GM19351 (cell line): ENCODE measurements at regions not wholly inside any gene's neighbourhood (a gene's known extent, or its start where the extent isn't known, plus 50 kb on each side); places are given as distances from the start of the nearest gene placed in this dataset.

Source experiments
- ATAC-seq: cut with Tn5 transposase; IDR thresholded peaks from one replicate; pipeline ENCODE4 v1.9.1; 2021; ENCODE audit warnings: mild to moderate bottlenecking, moderate library complexity; ENCODE audit not compliant: unreplicated experiment

DNA sequence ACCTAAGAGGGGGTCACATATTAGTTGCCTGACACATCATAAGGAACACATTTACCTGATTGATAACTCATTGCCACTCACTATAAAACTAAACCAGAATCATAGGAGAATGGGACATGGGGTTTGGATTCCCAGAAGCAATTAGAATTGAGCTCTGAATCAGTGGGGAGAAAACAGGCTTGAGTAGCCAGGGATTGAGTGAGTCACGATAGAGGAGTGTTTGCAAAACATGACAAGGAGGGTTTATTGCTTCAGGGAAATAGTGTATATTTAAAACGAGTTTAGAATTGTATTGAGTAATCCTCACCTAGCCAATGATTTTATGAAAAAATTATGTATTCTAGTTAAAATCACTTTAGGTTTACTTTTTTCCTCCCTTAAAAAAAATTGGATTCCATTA is 101.1 kb upstream of the THRB start:
- ATAC-seq, result no peak

DNA sequence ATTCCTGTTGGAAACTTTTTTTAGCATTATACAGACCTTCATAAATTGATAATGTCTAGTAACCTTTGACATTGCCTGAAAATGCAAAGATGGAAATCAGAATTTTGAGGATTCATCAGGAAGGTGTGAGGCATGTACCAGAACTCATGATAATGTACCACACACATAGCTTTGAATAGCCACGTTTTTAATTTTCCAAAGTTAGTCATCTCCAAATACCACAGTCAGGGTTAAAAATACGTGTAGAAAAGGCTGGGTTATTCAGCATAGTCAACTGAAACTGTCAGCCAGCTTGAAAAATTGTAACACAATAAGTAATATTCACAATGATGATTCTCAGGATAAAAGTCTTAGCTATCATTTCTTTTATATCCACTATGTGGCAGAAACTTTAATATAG is 102.0 kb upstream of the THRB start:
- no peak for ATAC-seq

DNA sequence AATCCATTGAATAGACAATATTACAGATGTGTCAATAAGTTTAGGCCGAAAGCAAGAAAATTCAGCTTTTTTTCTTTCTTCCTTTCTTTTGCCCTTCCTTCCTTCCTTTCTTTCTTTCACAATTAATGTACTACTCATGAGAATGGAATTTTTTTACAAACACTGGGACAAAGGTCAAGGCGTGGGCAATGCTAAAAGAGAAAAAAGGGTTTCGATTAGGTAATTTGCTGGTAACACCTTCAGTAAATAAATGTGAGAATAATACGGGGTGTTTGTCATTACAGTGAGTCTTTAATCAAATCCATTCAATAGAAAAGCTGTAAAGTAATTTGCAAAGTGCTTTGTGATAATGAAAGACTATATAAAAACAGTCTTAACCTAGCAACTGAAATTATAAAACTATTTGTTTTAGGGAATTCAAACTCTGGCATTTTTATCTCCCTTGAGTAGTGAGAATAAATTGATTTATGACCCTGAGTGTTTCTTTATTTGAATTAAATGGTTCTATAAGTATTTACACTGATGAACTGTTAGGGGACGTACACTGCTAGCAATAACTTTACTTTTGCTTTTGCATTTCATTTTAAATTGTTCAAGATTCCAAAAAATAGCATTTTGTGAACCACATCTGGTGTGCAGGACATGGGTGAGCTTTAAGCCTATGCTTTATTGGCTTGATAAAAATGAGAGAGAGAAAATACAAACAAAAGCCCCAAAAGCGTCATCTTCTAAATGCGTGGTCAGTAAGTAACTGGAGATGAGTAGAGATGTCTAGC is 104.2 kb upstream of the THRB start:
- no peak for ATAC-seq

DNA sequence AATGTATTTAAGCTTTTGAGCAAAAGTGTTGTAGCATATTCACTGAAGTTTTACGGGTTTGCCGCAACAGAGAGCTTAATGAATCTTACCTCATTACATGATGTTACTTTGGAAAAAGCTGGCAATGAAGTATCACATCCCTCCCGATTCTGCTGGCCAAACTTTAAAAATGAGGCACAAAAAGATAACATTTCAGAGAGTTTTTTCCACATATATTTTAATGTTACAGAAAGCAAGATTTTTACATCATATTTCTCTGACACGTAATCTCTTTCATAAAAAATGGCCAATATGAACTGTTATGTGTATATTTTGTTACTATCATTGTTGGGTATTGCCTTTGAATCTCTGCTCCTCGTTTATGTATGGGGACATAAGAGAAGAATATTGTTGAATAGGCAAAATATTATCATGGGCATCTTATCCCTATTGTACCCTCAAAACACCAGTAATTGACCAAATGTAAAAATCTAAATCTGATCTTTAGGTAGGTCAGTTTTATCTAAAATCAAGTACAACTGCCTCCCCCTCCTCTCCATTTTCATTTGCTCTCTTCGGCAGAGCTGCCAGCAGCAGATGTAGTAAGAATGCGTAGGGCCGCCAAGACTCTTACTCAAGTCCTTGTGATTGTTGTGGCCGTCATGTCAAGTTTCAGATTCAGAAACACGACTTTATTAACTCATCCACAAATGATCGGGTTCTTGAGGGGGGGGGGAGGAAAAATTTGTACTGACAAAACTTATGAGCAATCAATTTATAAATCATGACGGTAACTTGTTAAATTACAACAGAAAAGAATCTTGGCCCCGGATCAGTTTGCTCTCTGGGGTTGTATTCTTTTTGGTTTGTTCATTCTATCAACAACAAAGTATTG is 106.7 kb upstream of the THRB start:
- ATAC-seq, result no peak

DNA sequence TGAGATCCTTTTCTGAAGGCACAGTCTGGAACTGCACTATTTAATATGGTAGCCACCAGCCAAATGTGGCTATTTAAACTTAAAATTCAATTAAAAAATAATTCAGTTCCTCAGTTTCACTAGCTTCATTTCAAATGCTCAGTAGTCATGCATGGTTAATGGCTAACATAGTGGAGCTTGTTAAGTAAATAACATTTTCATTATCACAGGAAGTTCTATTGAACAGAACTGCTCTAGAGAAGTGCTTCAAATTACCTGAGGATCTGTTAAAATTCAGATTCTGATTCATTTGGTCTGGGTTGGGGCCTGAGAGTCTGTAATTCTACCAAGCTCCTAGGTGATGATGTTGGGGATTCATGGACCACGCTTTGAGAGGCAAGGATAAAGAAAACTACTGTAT is 109.6 kb upstream of the THRB start:
- no peak for ATAC-seq

DNA sequence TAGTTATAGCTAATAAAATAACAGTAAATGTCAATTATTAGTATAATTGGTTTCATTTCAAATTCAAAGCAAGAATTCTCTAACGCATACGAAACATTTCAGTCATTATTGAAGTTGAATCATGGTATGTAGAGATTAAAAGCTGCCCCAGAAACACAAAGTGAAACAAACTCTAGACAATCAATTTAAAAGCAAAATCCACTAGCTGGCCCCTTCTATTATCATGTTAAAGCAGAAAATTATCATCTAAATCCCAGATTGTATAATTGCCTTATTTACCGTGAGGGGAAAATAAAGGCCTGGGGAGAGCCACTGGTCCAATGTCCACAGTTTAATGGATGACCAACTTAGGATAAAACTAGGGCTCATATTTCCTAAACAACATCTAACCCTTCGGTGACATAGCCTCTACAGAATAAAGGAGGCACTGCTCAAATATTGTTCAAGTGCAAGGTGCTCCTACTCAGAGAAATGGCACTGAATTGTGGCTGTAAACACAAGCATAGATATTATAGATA is 110.9 kb upstream of the THRB start:
- ATAC-seq, result no peak

DNA sequence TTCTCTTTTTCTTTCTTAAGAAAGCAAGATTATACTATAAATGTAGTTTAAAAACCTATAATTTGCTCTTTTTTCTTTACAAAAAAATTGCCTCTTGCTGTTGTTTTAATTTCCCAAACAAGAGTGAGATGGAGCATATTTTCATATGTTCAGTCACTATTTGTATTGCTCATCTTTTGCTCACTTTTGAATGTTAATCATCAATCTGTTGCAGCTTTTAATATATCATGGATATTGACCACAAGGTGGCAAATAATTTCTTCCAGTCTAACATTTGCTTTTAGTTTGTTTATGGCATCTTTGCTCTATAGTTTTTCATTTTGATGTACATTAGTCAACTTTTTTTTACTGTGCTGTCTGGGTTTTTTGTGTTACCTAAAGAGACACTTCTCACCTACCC is 112.6 kb upstream of the THRB start:
- ATAC-seq, result no peak

DNA sequence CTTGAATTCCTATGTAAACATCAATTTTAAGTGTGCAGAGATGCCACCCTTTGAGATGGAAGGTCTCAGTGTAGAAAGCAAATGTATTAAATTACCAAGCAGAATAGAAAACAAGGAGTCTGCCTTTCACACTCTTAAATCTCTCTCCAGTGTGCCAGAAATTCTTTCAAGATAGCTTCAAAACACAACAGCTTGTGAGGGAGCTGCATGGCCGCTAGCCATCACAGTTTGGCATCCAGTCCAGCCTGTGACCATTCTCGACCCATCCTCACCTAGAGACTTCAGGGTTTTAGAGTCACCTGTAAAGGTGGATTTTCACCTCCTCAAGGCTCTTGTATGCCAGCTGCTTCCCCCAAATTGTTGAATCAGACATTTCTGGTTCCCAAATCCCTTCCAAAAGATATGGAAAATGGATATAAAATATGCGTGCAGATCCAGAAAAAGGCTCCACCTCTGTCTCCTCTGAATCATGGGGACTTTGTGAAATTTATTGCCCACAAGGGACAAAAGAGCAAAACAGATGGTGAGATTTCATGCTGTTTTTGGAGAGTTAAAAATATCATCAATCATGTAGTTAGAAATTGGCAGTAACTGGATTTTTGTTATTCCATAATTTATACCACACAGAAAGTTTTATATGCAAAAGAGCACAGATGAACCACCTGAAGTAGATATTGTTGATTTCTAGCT is 114.2 kb upstream of the THRB start:
- no peak for ATAC-seq

DNA sequence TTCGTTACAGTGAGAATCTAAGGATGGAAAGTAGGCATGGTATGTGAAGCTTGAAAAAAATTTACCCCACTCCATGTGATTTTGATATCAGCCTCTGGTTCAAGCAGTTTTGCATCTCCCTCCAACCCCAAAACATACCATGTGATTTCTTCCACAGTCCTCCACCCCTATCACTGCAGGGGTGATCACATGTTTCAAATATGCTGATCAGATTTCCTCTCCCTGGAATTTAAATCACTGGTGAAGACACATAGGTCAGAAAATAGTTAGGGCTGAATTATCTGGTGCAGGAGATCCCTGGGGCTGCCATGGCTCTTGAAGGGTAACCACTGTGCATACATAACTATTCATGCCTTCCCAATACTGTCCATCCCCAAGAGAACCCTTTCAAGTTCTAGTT is 119.7 kb upstream of the THRB start:
- ATAC-seq, result no peak

DNA sequence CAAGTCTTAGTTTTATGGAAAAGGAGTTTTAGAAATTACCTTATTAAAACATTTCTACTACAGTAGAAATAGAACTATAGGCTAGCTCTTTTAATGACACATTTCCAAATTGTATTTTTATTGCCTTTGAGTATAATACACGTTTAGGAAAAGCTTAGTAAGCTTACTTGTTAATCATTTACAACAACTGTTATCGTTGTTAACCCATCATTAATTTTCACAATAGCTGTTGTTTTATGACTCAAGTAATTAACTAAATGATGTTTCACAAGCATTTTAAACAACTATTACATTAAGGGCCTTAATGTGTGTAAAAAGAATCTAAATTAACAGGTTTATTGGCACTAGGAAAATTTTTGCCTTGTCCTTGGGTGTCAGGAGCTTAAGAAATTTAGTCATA is 120.5 kb upstream of the THRB start:
- ATAC-seq, result no peak

DNA sequence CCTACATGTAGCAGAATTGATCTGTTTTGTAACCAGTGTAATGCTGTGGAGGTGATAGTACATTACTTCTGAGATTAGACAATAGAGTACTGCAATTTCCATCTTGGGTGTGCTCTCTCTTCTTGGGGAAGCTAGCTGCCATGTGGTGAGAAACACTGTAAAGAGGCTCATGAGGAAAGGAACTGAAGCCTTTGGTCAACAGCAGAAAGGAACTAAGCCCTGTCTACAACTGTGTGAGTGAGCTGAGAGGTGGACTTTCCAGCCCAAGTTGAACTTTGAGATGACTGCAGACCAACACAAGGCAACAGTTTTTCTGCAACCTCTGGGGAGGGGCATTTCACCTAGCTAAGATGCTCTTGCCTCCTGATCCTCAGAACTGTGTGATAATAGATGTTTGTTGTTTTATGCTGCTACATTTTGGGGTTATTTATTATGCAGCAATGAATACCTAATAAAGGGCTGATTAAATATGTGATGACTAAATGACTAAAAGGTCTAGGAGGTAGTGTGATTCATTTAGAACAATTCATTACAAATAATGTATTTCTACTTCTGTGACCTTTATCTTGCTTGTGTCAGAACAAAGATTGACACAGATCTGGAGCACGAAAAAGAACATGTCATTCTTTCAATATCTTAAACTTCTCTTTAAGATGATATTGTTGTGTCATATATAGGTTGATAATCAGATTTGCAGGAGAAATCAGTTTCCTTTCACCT is 121.6 kb upstream of the THRB start:
- no peak for ATAC-seq

DNA sequence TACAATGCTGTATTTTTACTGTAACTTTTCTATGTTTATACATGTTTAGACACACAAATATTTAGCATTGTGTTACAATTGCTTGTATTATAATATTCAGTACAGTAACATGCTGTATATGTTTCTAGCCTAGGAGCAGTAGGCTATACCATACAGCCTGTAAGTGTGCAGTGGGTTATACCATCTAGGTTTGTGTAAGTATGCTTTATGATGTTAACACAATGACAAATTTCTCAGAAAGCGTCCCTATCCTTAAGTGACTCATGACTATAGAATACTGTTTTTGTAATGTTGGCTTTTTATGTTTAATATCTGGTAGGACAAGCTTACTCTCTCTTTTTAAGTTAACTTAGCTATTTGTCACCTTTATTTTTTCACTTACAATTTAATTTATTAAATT is 127.5 kb upstream of the THRB start:
- no peak for ATAC-seq

DNA sequence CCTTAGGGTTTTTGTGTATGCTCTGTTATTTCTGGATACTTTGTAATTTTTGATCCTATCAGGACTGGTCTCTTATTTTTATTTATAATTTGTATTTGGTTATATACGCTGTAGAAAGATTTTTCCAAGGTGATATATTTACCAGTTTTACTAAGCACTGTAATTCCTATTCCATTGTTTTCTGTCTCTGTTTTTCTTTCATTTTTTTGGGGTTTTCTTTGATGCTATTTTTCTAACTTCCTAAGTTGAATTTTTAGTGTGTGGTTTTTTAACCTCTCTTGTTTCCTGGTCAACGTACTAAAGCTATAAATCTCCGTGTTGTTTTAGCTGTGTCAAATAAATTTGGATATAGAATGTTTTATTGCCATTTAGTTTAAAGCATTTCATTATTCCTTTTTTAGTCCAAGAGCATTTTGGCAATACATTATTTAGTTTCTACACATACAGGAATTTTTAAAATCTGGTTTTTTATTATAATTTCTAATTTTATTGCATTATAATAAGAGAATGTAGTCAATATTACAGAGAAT is 128.1 kb upstream of the THRB start:
- ATAC-seq, result no peak

DNA sequence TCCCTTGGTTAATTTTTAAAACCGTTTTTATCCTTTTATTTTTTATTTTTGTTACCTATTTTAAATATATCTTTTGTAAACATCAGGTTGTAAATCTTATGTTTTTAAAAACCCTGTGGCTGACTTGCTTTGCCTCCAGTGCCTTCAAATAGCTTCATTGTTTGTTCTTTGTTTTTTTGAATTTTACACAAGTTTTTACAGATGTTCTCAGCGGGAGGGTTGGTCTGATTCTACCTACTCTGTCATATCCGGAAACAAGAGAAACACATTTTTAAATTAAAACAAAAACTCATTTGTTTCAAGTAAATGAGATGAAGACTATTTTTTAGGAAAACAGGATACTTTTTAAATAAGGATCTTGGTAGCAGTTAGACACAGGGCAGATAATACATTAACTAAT is 129.0 kb upstream of the THRB start:
- no peak for ATAC-seq

DNA sequence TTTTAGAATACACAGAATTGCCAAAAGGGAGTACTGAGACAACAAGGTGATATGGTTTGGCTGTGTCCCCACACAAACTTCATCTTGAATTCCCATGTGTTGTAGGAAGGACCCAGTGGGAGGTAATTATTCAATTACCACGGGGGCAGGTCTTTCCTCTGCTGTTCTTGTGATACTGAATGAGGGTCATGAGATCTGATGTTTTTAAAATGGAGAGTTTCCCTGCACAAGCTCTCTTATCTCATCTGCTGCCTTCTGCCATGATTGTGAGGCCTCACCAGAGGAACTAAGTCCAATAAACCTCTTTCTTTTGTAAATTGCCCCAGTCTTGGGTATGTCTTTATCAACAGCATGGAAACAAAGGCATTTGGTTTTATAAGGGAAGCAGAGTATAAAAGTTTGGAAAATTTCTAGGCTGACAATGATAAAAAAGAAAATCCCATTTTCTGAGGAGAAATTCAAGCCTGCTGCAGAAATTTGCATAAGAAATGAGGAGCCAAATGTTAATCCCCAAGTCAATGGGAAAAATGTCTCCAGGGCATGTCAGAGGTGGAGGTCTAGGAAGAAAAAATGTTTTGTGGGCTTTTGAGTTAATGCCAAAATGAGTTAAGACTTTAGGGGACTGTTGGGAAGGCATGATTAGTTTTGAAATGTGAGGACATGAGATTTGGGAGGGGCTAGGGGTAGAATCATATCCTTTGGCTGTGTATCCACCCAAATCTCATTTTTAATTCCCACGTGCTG is 130.5 kb upstream of the THRB start:
- no peak for ATAC-seq

DNA sequence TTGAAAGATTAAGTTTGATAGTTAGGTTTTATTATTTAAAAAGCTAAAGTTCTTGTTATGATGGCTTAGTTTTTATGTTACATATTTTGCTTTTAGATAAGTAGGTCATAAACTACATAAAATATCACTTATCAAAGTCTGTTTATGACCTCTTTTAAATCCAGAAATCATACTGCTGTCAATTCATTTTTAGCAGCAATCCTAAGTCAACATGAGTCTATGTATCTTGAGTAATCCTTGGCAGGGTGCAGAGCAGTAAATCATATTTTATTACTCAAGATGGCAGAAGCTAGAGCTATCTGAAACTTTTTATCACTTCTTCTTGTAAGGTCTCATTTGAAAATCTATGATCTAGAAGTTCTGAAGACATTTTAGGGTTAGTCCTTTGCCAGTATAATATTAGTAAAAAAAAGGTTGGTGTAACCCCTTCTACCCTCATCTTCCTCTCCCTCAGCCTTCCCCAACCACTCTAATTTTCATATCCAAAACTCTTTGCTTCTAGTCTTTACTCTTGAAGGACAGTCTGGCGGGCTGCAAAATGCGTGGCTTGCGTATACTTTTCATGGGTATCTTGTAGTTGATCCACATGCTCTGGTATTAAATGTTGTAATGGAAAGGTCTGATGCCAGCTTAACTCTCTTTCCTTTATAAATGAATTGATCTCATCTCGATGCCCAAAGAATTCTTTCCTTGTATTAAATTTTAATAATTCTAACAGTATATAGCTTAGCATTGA is 134.0 kb upstream of the THRB start:
- no peak for ATAC-seq

DNA sequence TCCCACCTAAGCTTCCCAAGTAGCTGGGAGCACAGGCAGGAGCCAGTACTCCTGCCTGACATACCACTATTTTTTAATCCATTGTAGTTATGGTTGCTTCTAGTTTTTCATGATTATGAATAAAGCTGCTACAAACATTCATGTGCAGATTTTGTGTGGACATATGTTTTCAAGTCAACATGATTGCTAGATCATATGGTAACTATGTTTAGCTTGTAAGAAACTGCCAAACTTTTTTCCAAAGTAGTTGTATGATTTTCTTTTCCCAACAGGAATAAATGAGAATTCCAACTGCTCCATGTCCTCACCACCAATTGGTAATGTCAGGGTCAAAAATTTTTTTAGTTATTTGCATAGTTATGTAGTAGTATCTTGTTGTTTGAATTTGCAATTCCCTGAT is 136.8 kb upstream of the THRB start:
- ATAC-seq, result no peak

DNA sequence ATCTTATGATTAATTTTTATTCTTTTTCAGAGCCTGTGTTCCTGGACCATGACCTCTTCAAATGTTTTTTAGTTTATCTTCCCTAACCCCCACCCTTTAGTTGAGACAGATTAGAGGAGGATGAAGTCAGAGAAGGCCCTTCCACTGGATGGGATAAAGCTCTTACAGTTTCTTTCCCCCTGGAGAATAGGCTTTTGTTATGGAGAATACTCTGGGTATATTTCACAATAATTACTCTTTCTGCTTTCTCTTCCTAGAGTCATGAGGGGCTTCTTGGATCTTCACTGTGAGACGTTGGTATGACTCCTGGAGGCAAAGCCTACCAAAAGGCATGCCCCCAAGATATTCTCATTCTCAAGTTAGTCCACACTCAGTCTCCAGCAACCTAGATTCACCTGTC is 144.4 kb upstream of the THRB start:
- no peak for ATAC-seq
